IPS-NIHi7 (cell line): ENCODE measurements at regions not wholly inside any gene's neighbourhood (a gene's known extent, or its start where the extent isn't known, plus 50 kb on each side); places are given as distances from the start of the nearest gene placed in this dataset.
A peak's percentile ranks its signal among the peaks of the same experiment; 100 is the strongest.
"Not testable (repeated sequence)": the region's sequence is repeated elsewhere in the genome, so short reads cannot be mapped to it uniquely, and the experiment has no call there.

Experiments
- DNase-seq: peaks from one replicate; pipeline ENCODE4 v3.0.0; 2012; ENCODE audit warnings: mixed read lengths; ENCODE audit errors: extremely low spot score

DNA sequence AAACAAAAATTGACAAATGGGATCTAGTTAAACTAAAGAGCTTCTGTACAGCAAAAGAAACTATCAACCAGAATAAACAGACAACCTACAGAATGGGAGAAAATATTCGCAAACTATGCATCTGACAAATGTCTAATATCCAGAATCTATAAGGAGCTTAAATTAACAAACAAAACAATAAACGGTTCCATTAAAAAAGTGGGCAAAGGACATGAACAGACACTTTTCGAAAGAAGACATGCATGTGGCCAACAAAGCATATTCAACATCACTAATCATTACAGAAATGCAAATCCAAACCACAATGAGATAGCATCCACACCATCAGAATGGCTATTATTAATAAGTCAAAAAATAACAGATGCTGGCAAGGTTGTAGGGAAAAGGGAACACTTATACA, 50.5 kb upstream of the MED13L start:
- not testable (repeated sequence) for DNase-seq

DNA sequence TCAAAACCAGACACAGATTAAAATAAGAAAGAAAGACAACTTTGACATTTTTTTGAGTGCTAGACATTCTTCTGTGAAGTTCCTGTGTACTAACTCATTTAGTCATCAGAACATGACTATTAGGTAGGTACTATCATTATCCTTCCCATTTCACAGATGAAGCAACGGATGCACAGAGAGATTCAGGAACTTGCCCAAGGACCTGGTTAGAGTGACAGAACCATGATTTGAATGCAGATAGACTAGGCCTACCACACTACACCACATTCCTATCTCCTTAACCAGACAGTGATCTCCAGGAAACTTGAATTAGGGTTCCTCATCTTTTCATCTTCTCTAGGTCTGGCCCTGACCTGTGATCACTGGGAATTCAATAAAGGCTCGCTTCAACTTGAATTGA, 54.4 kb upstream of the MED13L start:
- DNase-seq, result no peak

DNA sequence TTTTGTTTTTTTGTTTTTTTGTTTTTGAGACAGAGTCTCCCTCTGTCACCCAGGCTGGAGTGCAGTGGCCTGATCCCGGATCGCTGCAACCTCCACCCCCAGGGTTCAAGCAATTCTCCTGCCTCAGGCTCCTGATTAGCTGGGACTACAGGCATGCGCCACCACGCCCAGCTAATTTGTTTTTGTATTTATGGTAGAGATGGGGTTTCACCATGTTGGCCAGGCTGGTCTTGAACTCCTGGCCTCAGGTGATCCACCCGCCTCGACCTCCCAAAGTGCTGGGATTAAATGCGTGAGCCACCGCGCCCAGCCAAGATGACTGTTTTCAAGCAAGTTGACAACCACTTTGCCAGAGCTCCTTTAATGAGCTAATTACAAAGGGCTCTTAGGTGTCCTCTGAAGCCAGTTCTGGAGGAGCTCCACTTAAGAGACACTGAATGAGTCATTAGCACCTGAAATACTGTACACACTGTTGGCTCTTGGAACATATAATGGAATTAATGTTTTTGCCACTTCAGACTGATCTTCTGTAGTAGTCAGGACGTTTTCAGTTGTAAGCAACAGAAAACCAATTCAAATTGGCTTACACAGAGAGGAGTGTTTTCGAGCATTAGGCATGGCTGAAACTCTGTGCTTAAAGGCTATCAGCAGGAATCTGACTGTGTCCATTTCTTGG, 55.4 kb upstream of the MED13L start:
- DNase-seq, result no peak

DNA sequence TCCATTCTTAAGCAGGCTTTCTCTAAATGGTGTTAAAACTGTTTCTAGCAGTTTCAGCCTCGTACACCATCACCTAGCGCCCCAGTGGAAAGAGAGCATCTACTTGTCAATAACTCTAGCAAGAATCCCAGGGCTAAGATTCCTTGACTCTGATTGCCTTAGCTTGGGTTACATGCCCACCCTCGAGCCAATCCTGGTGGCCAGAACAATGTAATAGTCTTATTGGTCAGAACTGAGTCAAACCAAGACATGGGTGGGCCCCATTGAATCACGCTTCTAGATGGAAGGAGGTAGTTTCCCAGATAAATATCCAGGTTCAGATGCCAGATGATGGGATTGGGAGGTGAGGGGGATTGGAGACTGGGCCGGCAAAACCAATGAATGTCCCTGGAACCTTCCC, 55.9 kb upstream of the MED13L start:
- no peak for DNase-seq

DNA sequence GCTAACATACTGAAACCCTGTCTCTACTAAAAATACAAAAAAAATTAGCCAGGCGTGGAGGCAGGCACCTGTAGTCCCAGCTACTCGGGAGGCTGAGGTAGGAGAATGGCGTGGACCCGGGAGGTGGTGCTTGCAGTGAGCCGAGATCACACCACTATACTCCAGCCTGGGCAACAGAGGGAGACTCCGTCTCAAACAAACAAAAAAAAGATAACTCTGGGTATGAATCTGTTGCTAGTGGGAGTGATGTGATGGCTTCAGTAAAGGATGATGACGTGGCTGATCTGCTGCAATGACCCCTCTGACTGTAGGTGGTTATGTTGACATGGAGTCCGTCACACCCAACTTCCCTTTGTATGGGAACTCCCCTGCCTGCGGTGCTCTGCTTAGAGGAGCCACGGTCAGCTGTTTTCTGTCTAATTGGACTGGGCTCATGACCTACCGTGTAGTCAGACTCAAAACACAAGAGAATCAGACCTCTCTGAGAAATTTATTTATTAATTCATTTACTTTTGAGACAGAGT, 59.1 kb upstream of the MED13L start:
- DNase-seq, result no peak

DNA sequence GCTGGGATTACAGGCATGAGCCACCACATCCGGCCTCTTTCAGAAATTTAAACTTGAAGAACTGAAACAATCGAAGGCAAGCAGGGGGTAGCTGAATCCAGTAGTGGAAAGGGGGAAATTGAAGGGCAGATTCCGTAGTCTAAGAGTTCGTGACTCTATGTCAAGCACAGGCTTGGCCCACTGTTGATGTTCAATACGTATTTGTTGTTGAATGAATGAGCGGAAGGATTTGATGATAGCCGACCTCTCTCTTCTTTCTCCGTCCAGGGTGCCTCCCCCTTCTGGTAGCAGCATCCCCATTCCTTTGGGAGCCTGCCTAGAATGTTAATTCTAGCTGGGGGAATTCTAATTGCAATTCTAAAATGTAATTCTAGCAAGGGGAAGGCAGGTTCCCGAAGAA, 59.8 kb upstream of the MED13L start:
- peak; percentile 35 for DNase-seq

DNA sequence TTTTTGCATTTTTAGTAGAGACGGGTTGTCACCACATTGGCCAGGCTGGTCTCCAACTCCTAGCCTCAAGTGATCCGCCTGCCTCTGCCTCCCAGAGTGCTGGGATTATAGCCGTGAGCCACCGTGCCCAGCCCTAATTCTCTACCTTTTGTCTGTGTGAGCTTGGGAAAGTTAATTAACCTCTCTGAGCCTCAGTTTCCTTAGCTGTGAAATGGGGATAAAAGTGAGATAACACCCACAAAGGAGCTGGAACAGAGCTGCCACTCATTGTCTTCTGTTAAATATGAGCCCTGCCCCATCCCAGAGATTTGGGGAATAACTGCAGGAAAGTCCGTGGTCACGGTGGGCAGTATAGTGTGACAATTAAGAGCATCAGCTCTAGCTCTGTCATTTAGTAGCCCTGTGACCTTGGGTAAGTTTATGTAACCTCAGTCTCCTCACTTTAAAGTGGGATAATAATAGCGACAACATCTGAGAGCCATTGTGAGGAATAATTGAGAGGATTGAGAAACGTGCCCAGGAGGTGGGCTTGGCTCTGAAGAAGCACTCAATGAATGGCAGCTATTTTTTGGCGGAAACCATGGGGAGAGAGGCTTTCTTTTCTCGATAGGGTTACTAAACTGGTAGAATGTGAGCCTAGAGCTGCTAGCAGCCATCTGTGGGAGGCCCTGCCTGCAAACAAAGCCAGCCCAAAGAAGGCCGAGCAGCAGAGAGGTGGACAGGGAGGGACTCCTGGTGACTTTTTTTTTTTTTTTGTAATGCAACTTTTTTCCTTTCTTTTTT, 60.8 kb upstream of the MED13L start:
- peak; percentile 58 for DNase-seq

DNA sequence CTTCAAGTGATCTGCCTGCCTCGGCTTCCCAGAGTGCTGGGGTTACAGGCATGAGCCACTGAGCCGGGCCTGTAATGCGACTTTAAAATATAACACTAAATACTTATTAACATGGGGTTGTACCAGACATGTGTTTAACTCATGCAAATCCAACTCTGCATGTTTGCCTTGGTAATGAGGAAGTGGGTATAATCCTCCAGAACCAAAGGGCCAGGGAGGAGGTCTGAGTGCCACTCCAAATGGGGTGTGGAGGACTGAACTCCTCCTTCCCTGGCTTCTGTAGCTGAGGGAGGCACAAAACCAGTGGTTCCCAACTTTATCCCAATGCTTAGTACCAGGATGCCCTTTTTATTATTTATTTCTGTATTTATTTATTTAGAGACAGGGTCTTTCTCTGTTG, 61.6 kb upstream of the MED13L start:
- no peak for DNase-seq

DNA sequence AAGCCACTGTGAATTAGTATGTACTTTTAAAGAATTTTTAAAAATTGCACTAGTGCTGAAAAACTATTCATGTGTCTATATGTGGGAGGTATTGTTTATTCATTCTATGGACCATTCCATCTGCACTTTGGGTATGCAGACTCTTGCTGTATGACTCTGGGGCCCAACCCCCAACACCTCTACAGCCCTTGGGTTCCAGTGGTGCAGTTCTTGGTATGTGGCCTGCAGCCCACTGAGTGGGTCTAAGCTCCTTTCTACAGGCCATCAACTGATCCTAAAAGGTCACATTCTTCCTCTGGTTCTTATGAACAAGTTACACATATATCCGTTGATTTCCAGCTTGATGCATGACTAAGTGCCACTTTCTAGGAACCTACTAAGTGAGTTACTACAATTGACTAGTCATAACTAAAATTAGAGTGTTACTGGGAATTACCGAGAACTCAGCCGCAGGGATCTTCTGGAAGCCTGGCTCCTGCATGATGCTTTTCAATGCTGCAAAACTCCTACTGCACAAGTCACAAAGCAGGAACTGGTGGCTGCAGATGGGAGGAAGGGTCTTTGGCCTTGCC, 62.4 kb upstream of the MED13L start:
- no peak for DNase-seq

DNA sequence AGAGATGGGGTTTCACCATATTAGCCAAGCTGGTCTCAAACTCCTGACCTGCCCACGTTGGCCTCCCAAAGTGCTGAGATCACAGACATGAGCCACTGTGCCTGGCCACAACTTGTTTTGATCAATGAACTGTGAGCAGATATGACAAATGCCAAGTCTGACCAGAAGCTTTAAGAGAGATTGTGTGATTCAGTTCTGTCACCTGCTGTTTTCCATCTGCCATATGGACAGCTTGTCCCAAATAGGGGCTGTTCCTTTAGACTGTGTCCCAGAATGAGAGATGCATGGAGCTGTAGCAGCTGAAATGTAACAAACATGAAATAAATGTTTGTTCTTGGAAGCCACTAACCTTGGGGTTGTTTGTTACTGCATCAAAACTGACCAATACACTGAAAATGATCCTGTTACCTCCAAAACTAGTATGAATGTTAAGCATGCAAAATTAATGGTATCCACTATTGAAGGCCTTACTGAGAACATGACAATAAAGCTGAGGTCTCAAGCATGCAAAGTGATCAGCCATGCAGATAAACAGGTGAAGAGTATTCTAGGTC, 65.9 kb upstream of the MED13L start:
- DNase-seq, result no peak

DNA sequence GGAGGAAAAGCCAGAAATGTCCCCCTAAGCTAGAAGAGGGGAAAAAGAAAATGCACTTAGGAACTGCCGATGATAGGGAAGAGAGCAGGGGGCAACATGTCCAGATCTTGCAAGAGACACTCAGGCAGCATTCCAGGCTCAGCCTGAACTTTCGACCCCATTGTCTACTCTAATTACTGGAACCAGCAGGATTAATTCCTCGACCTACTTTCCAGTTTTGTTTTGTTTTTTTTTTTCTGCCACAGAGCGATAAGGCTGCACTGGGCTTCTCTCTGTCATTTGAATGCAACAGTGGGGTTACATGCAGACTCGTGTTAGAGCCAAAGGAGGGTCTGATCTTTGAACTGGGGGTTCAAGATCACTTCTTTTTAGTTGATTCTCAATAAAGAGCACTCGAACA, 68.7 kb upstream of the MED13L start:
- no peak for DNase-seq

DNA sequence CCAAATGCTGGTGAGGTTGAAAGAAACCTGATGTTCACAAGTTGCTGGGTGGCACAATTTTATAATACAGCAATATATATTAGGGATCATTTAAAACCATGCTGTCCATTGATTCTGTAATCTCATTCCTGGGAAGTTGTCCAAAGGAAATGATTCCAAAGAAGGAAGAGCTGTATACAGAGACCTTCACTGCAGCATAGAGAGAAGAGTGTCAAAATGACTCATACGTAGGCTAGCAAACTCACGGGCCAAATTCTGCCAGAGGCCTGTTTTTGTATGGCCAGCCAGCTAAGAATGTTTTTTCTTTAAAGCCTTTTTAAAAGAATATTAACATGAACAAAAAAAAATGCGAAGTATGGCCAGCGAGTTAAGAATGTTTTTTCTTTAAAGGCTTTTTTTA, 69.2 kb upstream of the MED13L start:
- no peak for DNase-seq

DNA sequence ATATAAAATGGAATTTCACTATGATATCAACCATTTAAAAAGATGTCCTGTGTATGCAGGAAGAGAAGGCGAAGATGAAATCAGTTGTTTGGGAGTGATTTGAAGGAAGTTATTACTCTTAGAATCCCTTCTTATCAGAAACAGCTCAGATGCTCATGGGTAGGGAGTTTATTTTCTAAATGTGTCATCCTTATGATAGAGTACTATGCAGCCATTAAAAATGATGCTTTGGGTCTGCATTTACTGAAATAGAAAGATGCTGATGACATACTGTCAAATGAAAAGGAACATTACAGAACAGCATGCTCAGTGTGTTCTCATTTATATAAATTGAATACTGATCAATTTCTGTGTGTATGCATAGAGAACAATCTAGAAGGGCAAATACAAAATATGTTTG, 69.8 kb upstream of the MED13L start:
- DNase-seq, result no peak

DNA sequence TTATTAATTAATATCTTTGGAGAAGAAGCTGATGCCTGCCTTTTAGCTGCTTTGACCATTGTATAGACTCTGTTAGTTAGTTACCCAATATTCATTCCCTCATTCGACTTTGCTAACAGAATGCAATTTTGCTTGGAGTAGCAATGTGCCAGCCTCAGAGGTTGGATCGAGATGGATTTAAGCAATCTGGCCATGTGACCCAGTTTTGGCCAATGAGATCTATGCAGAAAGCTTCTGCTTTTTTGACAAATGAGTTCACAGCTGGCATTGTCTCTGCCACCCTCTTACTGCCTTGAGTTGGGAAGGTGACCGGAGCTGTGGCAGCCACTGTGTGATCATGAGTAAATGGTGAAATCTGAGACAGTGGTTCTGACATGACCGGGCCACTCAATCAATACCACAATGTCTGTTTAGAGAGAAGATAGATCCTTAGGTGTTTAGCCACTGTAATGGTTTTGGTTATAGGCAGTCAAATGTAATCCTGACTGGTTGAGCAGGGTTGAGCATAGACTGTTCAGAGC, 74.9 kb upstream of the MED13L start:
- DNase-seq, result no peak

DNA sequence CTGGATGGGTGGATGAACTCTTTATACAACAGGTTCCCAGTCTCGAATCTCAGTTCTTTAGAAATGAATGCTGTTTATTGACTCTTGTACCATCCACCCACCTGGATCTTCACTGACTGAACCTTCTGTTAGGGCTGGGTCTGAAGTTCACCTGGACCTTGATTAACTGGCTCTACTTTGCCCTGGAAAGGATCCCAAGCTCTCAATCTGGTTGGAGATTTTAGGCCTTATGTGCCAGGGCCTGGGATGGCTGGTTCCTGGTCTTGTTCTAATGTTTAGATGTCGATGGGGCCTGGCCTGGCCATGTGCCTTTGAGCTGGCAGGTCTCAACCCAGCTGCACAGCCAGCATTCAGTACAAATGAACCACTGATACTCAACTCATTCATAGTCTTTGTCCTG, 76.5 kb upstream of the MED13L start:
- DNase-seq, result no peak

DNA sequence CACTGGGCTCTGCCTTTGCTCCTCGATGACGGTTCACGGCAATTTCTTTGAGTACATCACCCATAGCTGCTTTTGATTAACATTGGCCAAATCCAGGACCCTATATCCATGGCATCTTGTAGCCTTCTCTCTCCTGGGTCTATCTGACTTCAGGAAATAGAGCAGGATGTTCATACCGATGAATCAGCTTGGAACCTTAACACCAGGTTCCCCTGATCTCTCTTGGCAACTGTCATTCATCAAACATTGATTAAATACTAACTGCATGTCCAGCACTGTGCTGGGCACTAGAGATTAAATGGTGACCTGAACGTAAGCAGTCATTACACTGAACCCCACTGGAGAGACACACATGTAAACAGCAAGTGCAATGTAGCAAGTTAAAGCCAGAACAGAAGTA, 77.0 kb upstream of the MED13L start:
- DNase-seq, result no peak

DNA sequence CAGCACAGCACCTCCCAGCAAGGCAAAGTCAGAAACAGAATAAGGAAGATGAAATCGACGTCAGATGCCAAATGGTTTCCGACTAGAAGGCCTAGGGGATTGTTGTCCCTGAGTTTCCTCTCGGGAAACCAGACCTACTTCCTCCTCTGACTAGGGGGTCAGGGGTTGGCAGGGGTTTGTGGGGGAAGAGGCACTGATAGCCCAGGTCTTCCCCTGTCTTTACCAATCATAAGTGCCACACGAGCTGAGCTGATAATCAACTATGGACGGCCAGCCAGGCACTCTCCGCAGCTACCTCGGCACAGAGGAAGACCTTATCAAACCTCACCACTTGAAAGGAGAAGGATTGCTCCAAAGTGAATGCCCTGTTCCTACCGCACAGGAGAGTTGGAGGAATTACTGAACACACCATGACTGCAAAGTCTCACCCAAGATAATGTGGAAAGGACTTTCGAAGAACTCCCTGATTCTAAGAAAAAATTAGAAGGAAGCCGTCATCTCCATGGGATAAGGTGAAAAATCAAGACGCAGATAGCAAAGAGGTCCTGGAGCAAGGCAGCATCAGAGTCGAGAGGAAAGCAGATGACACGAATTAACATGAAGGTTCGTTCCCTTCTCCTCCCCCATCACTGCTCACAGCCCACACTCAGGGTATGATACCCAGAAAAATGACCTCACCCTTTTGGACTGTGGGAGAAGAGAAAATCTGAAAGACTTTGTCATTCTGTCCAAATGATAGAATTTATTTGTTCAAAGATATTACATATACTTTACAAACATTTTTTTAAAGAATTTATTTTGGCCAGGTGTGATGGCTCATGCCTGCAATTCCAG, 77.7 kb upstream of the MED13L start:
- no peak for DNase-seq

DNA sequence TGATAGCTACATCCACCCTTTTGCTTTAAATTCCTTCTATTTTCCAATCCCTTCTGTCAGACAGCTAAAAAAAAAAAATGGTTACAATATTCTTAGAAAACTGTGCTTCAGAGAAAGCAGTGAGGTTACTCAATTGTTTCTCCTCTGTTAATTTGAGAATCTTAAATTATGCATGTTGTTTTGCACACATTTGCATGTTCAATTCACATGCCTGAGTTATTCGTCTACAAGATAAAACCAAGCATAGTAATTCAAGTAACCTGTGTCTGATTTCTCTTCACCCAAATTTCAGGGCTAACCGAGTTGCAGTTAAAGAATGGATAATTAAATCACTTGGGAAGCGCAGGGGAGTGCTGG, 81.0 kb upstream of the MED13L start:
- no peak for DNase-seq

DNA sequence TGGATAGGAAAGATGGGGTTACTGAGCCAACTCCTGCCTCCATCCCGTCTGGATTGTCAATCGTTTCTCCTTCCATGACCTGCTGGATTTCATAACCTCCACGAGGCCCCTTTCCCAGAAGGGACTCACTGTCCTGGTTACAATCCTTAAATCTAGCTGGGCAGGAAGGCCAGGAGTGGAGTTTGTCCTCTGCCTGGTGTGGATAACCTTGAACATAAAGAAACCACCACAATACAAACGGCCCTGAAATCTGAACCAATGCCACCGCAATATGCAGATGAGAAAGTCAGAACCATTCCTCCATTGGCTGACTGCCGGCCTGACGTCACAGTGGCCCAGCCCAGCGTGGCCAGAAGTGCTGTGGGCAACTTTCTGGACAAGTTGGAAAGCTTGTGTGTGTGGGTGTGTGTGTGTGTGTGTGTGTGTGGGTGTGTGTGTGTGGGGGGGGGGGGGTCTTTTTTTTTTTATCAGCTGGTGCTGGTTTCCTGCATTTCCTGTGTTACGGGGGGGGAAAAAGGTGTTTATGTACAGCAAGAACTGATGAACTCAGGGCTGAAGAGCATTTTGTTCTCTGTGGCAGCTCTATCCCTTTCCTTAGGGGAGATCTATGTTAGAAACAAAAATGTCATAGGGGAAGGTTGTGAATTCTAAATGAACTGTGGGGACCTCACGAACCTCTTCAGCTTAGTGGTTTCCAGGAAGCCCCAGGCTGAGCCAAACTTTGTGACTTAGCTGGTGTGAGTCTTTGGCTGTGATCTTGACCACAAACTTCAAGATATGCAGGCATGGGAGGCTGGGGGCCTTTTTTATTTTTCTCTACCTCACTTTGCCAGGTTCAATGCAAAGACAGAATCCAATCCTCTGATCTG, 81.6 kb upstream of the MED13L start:
- peak; percentile 83 for DNase-seq

DNA sequence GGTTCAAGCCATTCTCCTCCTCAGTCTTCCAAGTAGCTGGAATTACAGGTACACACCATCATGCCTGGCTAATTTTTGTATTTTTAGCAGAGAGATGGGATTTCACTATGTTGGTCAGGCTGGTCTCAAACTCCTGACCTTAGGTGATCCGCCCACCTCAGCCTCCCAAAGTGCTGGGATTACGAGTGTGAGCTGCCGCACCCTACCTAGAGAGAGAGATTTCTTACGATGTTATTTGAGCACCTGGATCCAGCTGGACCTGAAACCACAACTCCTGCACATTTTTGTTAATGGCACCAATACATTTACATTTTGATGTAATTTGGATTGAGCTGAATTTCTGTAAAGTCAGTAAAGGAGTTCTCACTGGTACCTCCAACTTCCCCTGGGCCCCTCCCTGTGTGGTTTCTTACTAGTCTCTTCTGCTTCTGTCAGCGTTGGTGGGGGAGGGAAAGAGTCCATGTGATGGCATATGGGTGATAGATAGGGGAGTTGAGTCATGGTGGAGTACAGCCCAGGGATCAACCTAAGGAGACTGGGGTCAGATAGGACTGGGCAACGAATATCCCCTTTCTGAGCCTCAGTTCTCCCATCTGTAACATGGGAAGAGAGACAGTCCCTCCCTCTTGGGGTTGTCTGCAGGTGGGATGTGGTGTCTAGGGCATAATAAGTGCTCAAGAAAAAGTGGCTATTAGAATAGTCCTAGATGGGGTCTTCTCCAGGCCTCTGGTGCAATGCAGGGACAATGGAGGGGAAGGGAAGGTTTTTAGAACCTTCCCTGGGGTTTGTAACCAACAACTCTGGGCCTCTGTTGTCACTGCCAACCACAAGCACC, 83.3 kb upstream of the MED13L start:
- DNase-seq, result no peak
